DMS114 treated with DMSO at 0.1 percent for 48 hours (cell line): ENCODE measurements at regions not wholly inside any gene's neighbourhood (a gene's known extent, or its start where the extent isn't known, plus 50 kb on each side); places are given as distances from the start of the nearest gene placed in this dataset.

Experiments
- DNase-seq: peaks from one replicate; lab custom pipeline; 2025; ENCODE audit not compliant: unreplicated experiment; lab: John Stamatoyannopoulos, UW

GRCh38 chr17:79360196-79360595 lies 250.7 kb downstream of the RBFOX3 start:
- no peak for DNase-seq

- DNase-seq, result no peak
Observed at GRCh38 chr17:79356839-79357447, 253.9 kb downstream of the RBFOX3 start.

GRCh38 chr17:79355165-79355564 lies 255.7 kb downstream of the RBFOX3 start:
- DNase-seq, result no peak

- DNase-seq, result no peak
Observed at GRCh38 chr17:79354173-79354820, 256.6 kb downstream of the RBFOX3 start.

- DNase-seq, result no peak
Observed at GRCh38 chr17:79353548-79353947, 257.3 kb downstream of the RBFOX3 start.

GRCh38 chr17:79353016-79353415 lies 257.8 kb downstream of the RBFOX3 start:
- no peak for DNase-seq

GRCh38 chr17:79350533-79350932 lies 260.3 kb downstream of the RBFOX3 start:
- no peak for DNase-seq

- no peak for DNase-seq
Observed at GRCh38 chr17:79349506-79350400, 261.1 kb downstream of the RBFOX3 start.

- DNase-seq, result no peak
Observed at GRCh38 chr17:79342376-79342775, 267.8 kb downstream of the ENGASE start.

GRCh38 chr17:79341816-79342215 lies 267.2 kb downstream of the ENGASE start:
- DNase-seq, result no peak

GRCh38 chr17:79341222-79341780 lies 266.7 kb downstream of the ENGASE start:
- DNase-seq, result no peak

- no peak for DNase-seq
Observed at GRCh38 chr17:79340333-79341221, 266.0 kb downstream of the ENGASE start.

GRCh38 chr17:79339321-79339720 lies 264.7 kb downstream of the ENGASE start:
- DNase-seq, result no peak

GRCh38 chr17:79338604-79339003 lies 264.0 kb downstream of the ENGASE start:
- DNase-seq, result no peak

GRCh38 chr17:79338152-79338551 lies 263.5 kb downstream of the ENGASE start:
- no peak for DNase-seq

- DNase-seq, result no peak
Observed at GRCh38 chr17:79337053-79337452, 262.4 kb downstream of the ENGASE start.

- DNase-seq, result no peak
Observed at GRCh38 chr17:79335456-79335855, 260.8 kb downstream of the ENGASE start.

GRCh38 chr17:79332011-79332554 lies 257.5 kb downstream of the ENGASE start:
- DNase-seq, result no peak

- no peak for DNase-seq
Observed at GRCh38 chr17:79331492-79331891, 256.9 kb downstream of the ENGASE start.

GRCh38 chr17:79330696-79331095 lies 256.1 kb downstream of the ENGASE start:
- DNase-seq, result no peak
